ENCODE measurements at regions not wholly inside any gene's neighbourhood (a gene's known extent, or its start where the extent isn't known, plus 50 kb on each side); places are given as distances from the start of the nearest gene placed in this dataset.

- Histone ChIP-seq H3K36me3 (no peaks in the 10 kb centered on the region), H3K9me3 (ENCODE audit: severe bottlenecking) (no peaks in the 10 kb centered on the region), H3K4me3 (ENCODE audit: low read depth, low read length) (no peak overlapping the region), H3K27ac (no peak overlapping the region), H3K27me3 (ENCODE audit: insufficient read depth, low read depth, severe bottlenecking) (no peaks in the 10 kb centered on the region)
- TF ChIP-seq CTCF (IDR thresholded peaks at IDR 0.05; ENCODE audit: low read depth, low read length): no peak
- no peak for DNase-seq
Measured at GRCh38 chr9:80550181-80550580, 978.4 kb downstream of the TLE4 start.

- H3K36me3 ChIP-seq: no peaks in the 10 kb centered on the region
- H3K4me3 ChIP-seq (ENCODE audit: low read depth, low read length): no peak overlapping the region
- H3K9me3 ChIP-seq (ENCODE audit: severe bottlenecking): peaks cover 2% of the 10 kb centered on the region
- H3K27ac ChIP-seq: no peak overlapping the region
- DNase-seq: no peak
- no peak for TF ChIP-seq CTCF (IDR thresholded peaks at IDR 0.05; ENCODE audit: low read depth, low read length)
- H3K27me3 ChIP-seq (ENCODE audit: insufficient read depth, low read depth, severe bottlenecking): no peaks in the 10 kb centered on the region
Measured at GRCh38 chr9:80547613-80548012, 975.8 kb downstream of the TLE4 start.

- Histone ChIP-seq H3K27ac (no peak overlapping the region), H3K4me3 (ENCODE audit: low read depth, low read length) (no peak overlapping the region)
- no peak for DNase-seq
Measured at GRCh38 chr9:80540387-80540786, 968.6 kb downstream of the TLE4 start.

GRCh38 chr9:80538976-80539375 lies 967.2 kb downstream of the TLE4 start:
- no peak for TF ChIP-seq CTCF (IDR thresholded peaks at IDR 0.05; ENCODE audit: low read depth, low read length)
- Histone ChIP-seq H3K27ac (no peak overlapping the region), H3K27me3 (ENCODE audit: insufficient read depth, low read depth, severe bottlenecking) (no peaks in the 10 kb centered on the region), H3K4me3 (ENCODE audit: low read depth, low read length) (no peak overlapping the region), H3K9me3 (ENCODE audit: severe bottlenecking) (peaks cover 3% of the 10 kb centered on the region), H3K36me3 (no peaks in the 10 kb centered on the region)
- no peak for DNase-seq

More at GRCh38 chr9:80540387-80540786, 968.6 kb downstream of the TLE4 start:
- Histone ChIP-seq H3K9me3 (ENCODE audit: severe bottlenecking) (peaks cover 6% of the 10 kb centered on the region), H3K27me3 (ENCODE audit: insufficient read depth, low read depth, severe bottlenecking) (no peaks in the 10 kb centered on the region), H3K36me3 (no peaks in the 10 kb centered on the region)
- TF ChIP-seq CTCF (IDR thresholded peaks at IDR 0.05; ENCODE audit: low read depth, low read length): no peak

- Histone ChIP-seq H3K27me3 (ENCODE audit: insufficient read depth, low read depth, severe bottlenecking) (no peaks in the 10 kb centered on the region), H3K27ac (no peak overlapping the region), H3K9me3 (ENCODE audit: severe bottlenecking) (peaks cover 3% of the 10 kb centered on the region), H3K36me3 (no peaks in the 10 kb centered on the region), H3K4me3 (ENCODE audit: low read depth, low read length) (no peak overlapping the region)
- TF ChIP-seq CTCF (IDR thresholded peaks at IDR 0.05; ENCODE audit: low read depth, low read length): no peak
- DNase-seq: no peak
Measured at GRCh38 chr9:80522465-80522864, 950.7 kb downstream of the TLE4 start.

GRCh38 chr9:80521151-80521550 lies 949.4 kb downstream of the TLE4 start:
- H3K9me3 ChIP-seq (ENCODE audit: severe bottlenecking): peaks cover 3% of the 10 kb centered on the region
- no peak for DNase-seq
- H3K27ac ChIP-seq: no peak overlapping the region
- no peaks in the 10 kb centered on the region for H3K27me3 ChIP-seq (ENCODE audit: insufficient read depth, low read depth, severe bottlenecking)
- H3K36me3 ChIP-seq: no peaks in the 10 kb centered on the region
- no peak for TF ChIP-seq CTCF (IDR thresholded peaks at IDR 0.05; ENCODE audit: low read depth, low read length)
- H3K4me3 ChIP-seq (ENCODE audit: low read depth, low read length): no peak overlapping the region

Data from WERI-Rb-1 (cell line).